GM12878 (cell line): ENCODE measurements at regions not wholly inside any gene's neighbourhood (a gene's known extent, or its start where the extent isn't known, plus 50 kb on each side); places are given as distances from the start of the nearest gene placed in this dataset.

Experiments used
- ATAC-seq: fragments of 200-7000 bp; cut with Tn5 transposase; 3 replicates; pipeline ENCODE4 v1.9.1; 2020; ENCODE audit warnings: mild to moderate bottlenecking, moderate library complexity
- BruUV-seq: library from RNA; stranded (reverse); fragments of 400-500 nt; replicated peaks from 2 replicates; lab custom pipeline; 2021; lab: Mats Ljungman, UMichigan
- CTCF ChIA-PET: fragments of 300-600 bp; sonication (Branson Sonifier 250); formaldehyde crosslinking; extraction: SDS; loops from one replicate; lab custom pipeline; 2021; ENCODE audit warnings: inconsistent platforms; lab: Yijun Ruan, JAX
- POLR2A ChIA-PET: fragments of 350-600 bp; formaldehyde crosslinking; extraction: SDS; loops from one replicate; lab custom pipeline; 2021; ENCODE audit warnings: inconsistent platforms; lab: Charles Lee
- RAD21 ChIA-PET: fragments of 300-600 bp; sonication (Branson Sonifier 250); formaldehyde crosslinking; loops from one replicate; lab custom pipeline; 2023; ENCODE audit warnings: antibody characterized with exemption; ENCODE audit not compliant: unreplicated experiment; lab: Charles Lee
- SMC1A ChIA-PET: fragments of 300-600 bp; sonication (Branson Sonifier 250); formaldehyde crosslinking; loops from one replicate; lab custom pipeline; 2023; ENCODE audit not compliant: unreplicated experiment, uncharacterized antibody; lab: Charles Lee
- DNase-seq: peaks from one replicate; pipeline ENCODE4 v3.0.0-alpha.2; 2011; ENCODE audit warnings: low read depth, low spot score
- FAIRE-seq: peaks from 3 replicates; lab custom pipeline; 2011; peaks lifted over from hg19 to GRCh38; lab: Jason Lieb, UNC
- H2AFZ ChIP-seq: 2 replicates; pipeline ENCODE4 v1.6.0; 2011; ENCODE audit warnings: low read depth, low read length, control low read depth; ENCODE audit not compliant: control insufficient read depth
- H3K27ac ChIP-seq: 2 replicates; pipeline ENCODE4 v1.5.1; 2011; ENCODE audit warnings: control low read depth; ENCODE audit not compliant: control insufficient read depth, insufficient read depth
- H3K27me3 ChIP-seq, 2 experiments: replicated peaks in 1 of 2; 2 replicates each; pipeline versions ENCODE4 v1.6.0 to v1.6.1; 2011; ENCODE audit warnings: low read length in 1 of 2; ENCODE audit not compliant: control insufficient read depth in 2 of 2, insufficient read depth in 2 of 2
- H3K36me3 ChIP-seq, 2 experiments: 2 replicates each; pipeline ENCODE4 v1.5.1; 2011; ENCODE audit warnings: low read length in 1 of 2; ENCODE audit not compliant: control insufficient read depth in 2 of 2, insufficient read depth in 2 of 2
- H3K4me1 ChIP-seq: 2 replicates; pipeline ENCODE4 v1.6.1; 2011; ENCODE audit warnings: mild to moderate bottlenecking, low read length, moderate library complexity, mixed read lengths; ENCODE audit not compliant: control insufficient read depth, insufficient read depth
- H3K4me2 ChIP-seq: 2 replicates; pipeline ENCODE4 v1.6.0; 2011; ENCODE audit warnings: control low read depth; ENCODE audit not compliant: control insufficient read depth, insufficient read depth
- H3K4me3 ChIP-seq: fragments of 200-600 bp; sonication (generic); 2 replicates; pipeline ENCODE4 v1.5.1; 2016
- H3K79me2 ChIP-seq: 2 replicates; pipeline ENCODE4 v1.6.0; 2011; ENCODE audit warnings: low read length; ENCODE audit not compliant: control insufficient read depth, insufficient read depth
- H3K9ac ChIP-seq: 2 replicates; pipeline ENCODE4 v1.8.0; 2011; ENCODE audit warnings: low read length, control low read depth, mixed read lengths; ENCODE audit not compliant: control insufficient read depth, insufficient read depth
- H3K9me3 ChIP-seq: replicated peaks from 3 replicates; pipeline ENCODE4 v1.5.1; 2011; ENCODE audit warnings: mild to moderate bottlenecking, low read length; ENCODE audit not compliant: control insufficient read depth, insufficient read depth
- H4K20me1 ChIP-seq: 2 replicates; pipeline ENCODE4 v1.6.0; 2011; ENCODE audit not compliant: control insufficient read depth, insufficient read depth
- ASH2L ChIP-seq: fragments of 300-600, 200-600 bp; sonication (generic); IDR thresholded peaks from 2 replicates; pipeline ENCODE4 v1.6.1; 2017; ENCODE audit warnings: low read depth, mild to moderate bottlenecking, borderline replicate concordance
- DPF2 ChIP-seq: fragments of 450-650 bp; IDR thresholded peaks from 2 replicates; pipeline ENCODE4 v1.6.1; 2017; ENCODE audit warnings: mild to moderate bottlenecking
- EGR1 ChIP-seq, 2 experiments: IDR thresholded peaks; 1 replicate in 1 of 2; 2 replicates in 1 of 2; pipeline ENCODE4 v1.6.1; 2011 to 2012; ENCODE audit warnings: low read depth in 2 of 2, low read length in 2 of 2, borderline replicate concordance in 1 of 2, mild to moderate bottlenecking in 1 of 2, moderate library complexity in 1 of 2
- MEF2A ChIP-seq: IDR thresholded peaks from 2 replicates; pipeline ENCODE4 v1.6.1; 2011; ENCODE audit warnings: low read depth, mild to moderate bottlenecking, low read length, moderate library complexity; ENCODE audit not compliant: insufficient read depth
- SREBF2 ChIP-seq: IDR thresholded peaks from 2 replicates; pipeline ENCODE4 v1.6.1; 2012; ENCODE audit warnings: mild to moderate bottlenecking, low read length
- YY1 ChIP-seq: IDR thresholded peaks from 2 replicates; pipeline ENCODE4 v1.6.1; 2011; ENCODE audit warnings: low read depth, mild to moderate bottlenecking, low read length
- ZNF592 ChIP-seq: fragments of 450-650 bp; IDR thresholded peaks from 2 replicates; pipeline ENCODE4 v1.6.1; 2017; ENCODE audit warnings: mild to moderate bottlenecking, moderate library complexity
- WGBS: methylation state at CpG from one replicate; pipeline ENCODE4 v1.1.6; 2016; ENCODE audit warnings: low lambda C conversion rate; ENCODE audit not compliant: insufficient replicate concordance, insufficient coverage; ENCODE audit errors: missing lambda C conversion rate; 5-methylcytosine and 5-hydroxymethylcytosine counted together
- in situ Hi-C: fragments of 300-500 bp; cut with MboI; formaldehyde crosslinking; loops from 9 replicates; pipeline ENCODE4 v1.14.3; 2018; ENCODE audit warnings: mixed read lengths
- intact Hi-C: fragments of 100-400 bp; cut with micrococcal nuclease; formaldehyde crosslinking; loops from one replicate; pipeline ENCODE4 v1.14.2; 2022; ENCODE audit not compliant: unreplicated experiment
- TF ChIP-seq, protein P1 (sequence below): IDR thresholded peaks from 2 replicates; pipeline ENCODE4 v1.6.1; 2012; ENCODE audit warnings: mild to moderate bottlenecking, low read depth, low read length

- H3K36me3 ChIP-seq: no peaks in the 10 kb centered on the region
- POLR2A ChIA-PET: no interaction called here
- no peak for DNase-seq
- intact Hi-C loops: no loop called here
- TF ChIP-seq EGR1 (IDR thresholded peaks at IDR 0.05; ENCODE audit: borderline replicate concordance in 1 of 2, low read depth in 2 of 2, low read length in 2 of 2): no peak
- no peak for TF ChIP-seq SREBF2
- no peak for TF ChIP-seq YY1
- TF ChIP-seq, protein P1, sequence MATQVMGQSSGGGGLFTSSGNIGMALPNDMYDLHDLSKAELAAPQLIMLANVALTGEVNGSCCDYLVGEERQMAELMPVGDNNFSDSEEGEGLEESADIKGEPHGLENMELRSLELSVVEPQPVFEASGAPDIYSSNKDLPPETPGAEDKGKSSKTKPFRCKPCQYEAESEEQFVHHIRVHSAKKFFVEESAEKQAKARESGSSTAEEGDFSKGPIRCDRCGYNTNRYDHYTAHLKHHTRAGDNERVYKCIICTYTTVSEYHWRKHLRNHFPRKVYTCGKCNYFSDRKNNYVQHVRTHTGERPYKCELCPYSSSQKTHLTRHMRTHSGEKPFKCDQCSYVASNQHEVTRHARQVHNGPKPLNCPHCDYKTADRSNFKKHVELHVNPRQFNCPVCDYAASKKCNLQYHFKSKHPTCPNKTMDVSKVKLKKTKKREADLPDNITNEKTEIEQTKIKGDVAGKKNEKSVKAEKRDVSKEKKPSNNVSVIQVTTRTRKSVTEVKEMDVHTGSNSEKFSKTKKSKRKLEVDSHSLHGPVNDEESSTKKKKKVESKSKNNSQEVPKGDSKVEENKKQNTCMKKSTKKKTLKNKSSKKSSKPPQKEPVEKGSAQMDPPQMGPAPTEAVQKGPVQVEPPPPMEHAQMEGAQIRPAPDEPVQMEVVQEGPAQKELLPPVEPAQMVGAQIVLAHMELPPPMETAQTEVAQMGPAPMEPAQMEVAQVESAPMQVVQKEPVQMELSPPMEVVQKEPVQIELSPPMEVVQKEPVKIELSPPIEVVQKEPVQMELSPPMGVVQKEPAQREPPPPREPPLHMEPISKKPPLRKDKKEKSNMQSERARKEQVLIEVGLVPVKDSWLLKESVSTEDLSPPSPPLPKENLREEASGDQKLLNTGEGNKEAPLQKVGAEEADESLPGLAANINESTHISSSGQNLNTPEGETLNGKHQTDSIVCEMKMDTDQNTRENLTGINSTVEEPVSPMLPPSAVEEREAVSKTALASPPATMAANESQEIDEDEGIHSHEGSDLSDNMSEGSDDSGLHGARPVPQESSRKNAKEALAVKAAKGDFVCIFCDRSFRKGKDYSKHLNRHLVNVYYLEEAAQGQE: no peak
- TF ChIP-seq DPF2: no peak
- TF ChIP-seq MEF2A: no peak
- no peak for TF ChIP-seq ASH2L
- no peak for TF ChIP-seq ZNF592
- TF ChIP-seq, all 136 proteins: peak for 0
- Histone ChIP-seq H3K4me1 (no peaks in the 10 kb centered on the region), H3K4me3 (no peak overlapping the region), H3K27ac (no peak overlapping the region), H3K27me3 (no peaks in the 10 kb centered on the region), H3K9ac (no peak overlapping the region), H2AFZ (no peak overlapping the region), H4K20me1 (no peaks in the 10 kb centered on the region), H3K9me3 (no peaks in the 10 kb centered on the region; the same call in 2 of the 3 replicates), H3K4me2 (no peak overlapping the region), H3K79me2 (no peaks in the 10 kb centered on the region)
- in situ Hi-C loops: no loop called here
- WGBS: 13% methylated on average over 6 of the region's 6 CpGs
- SMC1A ChIA-PET: no interaction called here
- CTCF ChIA-PET: no interaction called here
- no peak for FAIRE-seq
- BruUV-seq: no TSS peak
- ATAC-seq: no peak
- RAD21 ChIA-PET: no interaction called here
Measured at GRCh38 chr1:4084446-4084845, 184.4 kb upstream of the C1orf174 start.
